ENCODE measurements at regions not wholly inside any gene's neighbourhood (a gene's known extent, or its start where the extent isn't known, plus 50 kb on each side); places are given as distances from the start of the nearest gene placed in this dataset.

- H3K27ac ChIP-seq (ENCODE audit: low read depth, low read length) = no peak overlapping the region
- H2BK15ac ChIP-seq (ENCODE audit: low read length) = no peak overlapping the region
- DNase-seq (ENCODE audit: low read depth in 1 of 2, low spot score in 2 of 2) (no peak), FAIRE-seq (no peak)
- no peak overlapping the region for H3K4me2 ChIP-seq (ENCODE audit: insufficient read depth in 1 of 2, low read depth in 2 of 2, low read length in 2 of 2)
- WGBS, 2 experiments (ENCODE audit: extremely low coverage in 1 of 2, insufficient coverage in 1 of 2, insufficient read length in 1 of 2, insufficient replicate concordance in 2 of 2, low coverage in 1 of 2, low lambda C conversion rate in 2 of 2, missing lambda C conversion rate in 1 of 2) = 87% methylated on average over 5 of the region's 5 CpGs; no CpG with 5 or more reads in 1 of the 2 experiments
- no peak overlapping the region for H3K4me3 ChIP-seq (ENCODE audit: extremely low read depth in 1 of 4, insufficient read depth in 2 of 4, low read depth in 3 of 4, low read length in 4 of 4)
- H4K20me1 ChIP-seq (replicated peaks in 1 of 2; ENCODE audit: control insufficient read depth in 1 of 2, insufficient read depth in 2 of 2, low read length in 2 of 2) = no peaks in the 10 kb centered on the region
- no peaks in the 10 kb centered on the region for H3K4me1 ChIP-seq (replicated peaks in 1 of 4; ENCODE audit: control insufficient read depth in 3 of 4, insufficient read depth in 4 of 4, low read length in 3 of 4)
- no peak overlapping the region for H3K56ac ChIP-seq (replicated peaks; ENCODE audit: insufficient read length, low read depth, low read length)
- H3K14ac ChIP-seq (ENCODE audit: insufficient read length) = no peak overlapping the region
- H2AFZ ChIP-seq (ENCODE audit: low read length) = no peak overlapping the region
- no peaks in the 10 kb centered on the region for H3K23me2 ChIP-seq (ENCODE audit: low read depth, low read length)
- ChIA-PET CTCF (ENCODE audit: partially characterized antibody) (interaction anchor here (0.8 to 0.9 kb wide), 2 partner anchors 24 to 225 kb away, joined by 3 to 4 read pairs; no protein-coding TSS in a partner anchor), POLR2A (ENCODE audit: partially characterized antibody) (no interaction called here)
- H3K27me3 ChIP-seq (replicated peaks in 1 of 4; ENCODE audit: control insufficient read depth in 3 of 4, extremely low read depth in 1 of 4, insufficient read depth in 3 of 4, low read length in 3 of 4) = no peaks in the 10 kb centered on the region
- H4K91ac ChIP-seq (replicated peaks; ENCODE audit: insufficient read length, low read length) = no peak overlapping the region
- H2BK20ac ChIP-seq (ENCODE audit: low read length) = no peak overlapping the region
- no peak overlapping the region for H4K8ac ChIP-seq (ENCODE audit: extremely low read depth, insufficient read depth, low read length)
- no peak overlapping the region for H2BK120ac ChIP-seq (replicated peaks; ENCODE audit: low read depth, low read length)
- no peak overlapping the region for H2BK12ac ChIP-seq (ENCODE audit: low read depth, low read length)
- no peak overlapping the region for H3K9ac ChIP-seq (replicated peaks in 1 of 4; ENCODE audit: extremely low read depth in 1 of 4, low read depth in 3 of 4, low read length in 3 of 4)
- H3K79me1 ChIP-seq (ENCODE audit: low read depth, low read length) = no peaks in the 10 kb centered on the region
- peaks cover 22 to 24% of the 10 kb centered on the region in 2 experiments for H3K9me3 ChIP-seq (ENCODE audit: insufficient read depth in 2 of 2, low read depth in 1 of 2, low read length in 1 of 2)
- H3K4ac ChIP-seq (replicated peaks; ENCODE audit: insufficient read length, low read depth, low read length) = no peak overlapping the region
- H2AK5ac ChIP-seq (ENCODE audit: low read depth, low read length) = no peak overlapping the region
- H4K5ac ChIP-seq (ENCODE audit: insufficient read length, low read depth, low read length) = no peak overlapping the region
- no peaks in the 10 kb centered on the region for H3K79me2 ChIP-seq (ENCODE audit: control insufficient read depth in 1 of 2, insufficient read depth in 2 of 2, low read length in 2 of 2)
- H3K23ac ChIP-seq (ENCODE audit: insufficient read length) = no peak overlapping the region
- H3K18ac ChIP-seq (ENCODE audit: extremely low read depth, low read length) = no peak overlapping the region
- no peaks in the 10 kb centered on the region for H3K36me3 ChIP-seq (ENCODE audit: control insufficient read depth in 2 of 4, insufficient read depth in 4 of 4, low read length in 3 of 4)
- H2BK5ac ChIP-seq (ENCODE audit: low read depth, low read length) = no peak overlapping the region
- TF ChIP-seq SAP30 (IDR thresholded peaks at IDR 0.05; ENCODE audit: insufficient read depth, insufficient replicate concordance, low read length) = no peak
- TF ChIP-seq HDAC2 (IDR thresholded peaks at IDR 0.05; ENCODE audit: borderline replicate concordance in 1 of 2, low read depth in 2 of 2, low read length in 2 of 2) = no peak
- TF ChIP-seq ZNF274 (IDR thresholded peaks at IDR 0.05; ENCODE audit: borderline replicate concordance, extremely low read depth, low read length) = no peak
- TF ChIP-seq EGR1 (IDR thresholded peaks at IDR 0.05; ENCODE audit: borderline replicate concordance, low read depth, low read length) = no peak
- TF ChIP-seq PHF8 (conservative IDR thresholded peaks at IDR 0.05; ENCODE audit: low read depth, low read length) = no peak
- no peak for TF ChIP-seq NANOG (IDR thresholded peaks at IDR 0.05; ENCODE audit: insufficient read depth, low read depth, low read length, poor library complexity, severe bottlenecking)
- no peak for TF ChIP-seq FOSL1 (IDR thresholded peaks at IDR 0.05; ENCODE audit: insufficient read depth, low read depth, low read length)
These were observed 305.0 kb downstream of the TENT4A start for GRCh38 chr5:7018198-7018597.

Measured in H1 (cell line).